Stimulated activated CD4-positive, alpha-beta T cell treated with anti-CD3 and anti-CD28 coated beads, Interleukin-4, amount 100 ng/mL, for 4 hours (primary cell): ENCODE measurements at regions not wholly inside any gene's neighbourhood (a gene's known extent, or its start where the extent isn't known, plus 50 kb on each side); places are given as distances from the start of the nearest gene placed in this dataset.

Experiments used
- DNase-seq, 2 experiments: peaks; one replicate each; pipeline ENCODE4 v3.0.0-alpha.2; 2020

GRCh38 chr7:25368599-25369201 is 140.4 kb upstream of the NPVF start:
- DNase-seq, result no peak

GRCh38 chr7:25369786-25370185 is 141.5 kb upstream of the NPVF start:
- DNase-seq, result no peak

- DNase-seq, result no peak
Observed at GRCh38 chr7:25371972-25372371, 143.7 kb upstream of the NPVF start.

DNA sequence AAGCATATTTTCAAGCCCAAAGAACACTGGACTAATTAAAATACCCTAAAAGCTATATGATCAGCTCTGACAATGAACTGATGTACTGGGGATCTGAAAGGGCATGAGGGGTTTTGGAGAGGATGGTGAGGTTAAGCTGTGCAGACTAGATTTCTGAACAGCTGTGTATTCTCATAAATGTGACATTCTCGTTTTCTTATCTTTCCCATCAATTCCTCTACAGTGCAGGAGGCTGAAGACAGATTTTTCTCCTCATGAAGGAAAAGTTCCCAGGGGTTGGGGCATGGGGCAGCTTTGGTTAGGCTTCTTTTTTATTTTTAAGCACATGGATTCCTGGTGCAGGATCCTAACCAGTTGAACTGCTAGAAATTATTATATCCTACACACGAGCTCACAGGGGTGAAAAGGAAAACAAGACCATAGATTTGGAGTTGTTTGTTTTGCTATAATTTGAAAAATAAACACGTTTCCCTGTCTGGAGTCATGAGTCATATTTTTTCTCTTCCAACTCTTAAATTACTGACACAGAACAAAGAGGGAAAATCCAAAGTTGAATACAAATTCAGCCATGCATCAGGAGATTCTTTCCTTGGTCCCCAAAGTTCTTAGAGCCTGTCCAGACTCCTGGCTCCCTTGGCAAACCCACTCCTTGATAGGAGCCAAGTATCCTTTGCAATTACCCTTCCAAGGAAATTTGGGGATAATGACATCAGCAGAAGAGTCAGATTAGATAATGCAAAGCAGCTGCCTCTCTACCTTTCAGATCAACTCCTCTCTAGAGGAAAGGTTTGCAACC is 147.7 kb upstream of the NPVF start:
- DNase-seq, result no peak

DNA sequence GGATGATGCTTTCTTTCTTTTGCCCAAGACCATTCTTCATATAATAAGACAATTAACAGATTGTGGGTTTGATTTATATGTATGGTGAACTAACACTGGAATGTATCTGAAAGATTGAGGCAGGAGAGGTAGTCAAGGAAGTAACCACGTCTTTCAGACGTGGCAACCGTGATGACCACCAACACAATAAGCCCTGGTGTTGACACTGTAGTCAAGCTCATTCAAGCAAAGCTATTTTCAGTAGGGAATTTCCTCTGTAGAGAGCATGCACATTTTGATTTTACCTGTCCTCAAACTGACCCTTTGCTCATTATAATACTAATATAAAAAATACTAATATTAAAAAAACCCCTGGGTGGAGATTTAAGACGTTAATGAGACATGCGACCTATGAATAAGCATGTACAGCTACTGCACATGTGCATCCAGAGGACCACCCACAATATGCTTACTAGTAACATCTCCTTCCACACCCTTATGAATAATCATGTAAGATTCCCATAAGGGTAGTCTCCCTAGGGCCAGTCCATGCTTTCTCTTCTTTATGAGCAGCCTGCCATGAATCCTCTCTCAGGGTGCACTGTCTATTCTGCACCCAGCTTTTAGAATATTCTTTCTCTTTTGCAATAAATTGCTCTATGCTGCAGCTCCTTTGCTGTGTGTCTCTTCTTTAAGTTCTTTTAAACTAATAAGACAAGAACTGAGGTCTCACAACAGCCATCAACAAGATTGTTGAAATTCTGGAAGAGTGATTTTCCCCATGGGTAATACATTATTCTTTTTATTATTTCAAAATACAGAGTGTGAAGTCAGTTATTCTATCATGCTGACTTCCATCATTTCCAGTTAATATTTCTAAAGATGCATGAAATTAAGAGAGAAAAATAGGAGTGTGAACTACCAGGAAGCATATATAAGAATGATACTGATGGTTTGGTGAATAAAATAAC is 151.3 kb upstream of the NPVF start:
- no peak for DNase-seq

- DNase-seq, result no peak
Observed at GRCh38 chr7:25381818-25382589, 153.7 kb upstream of the NPVF start.

DNA sequence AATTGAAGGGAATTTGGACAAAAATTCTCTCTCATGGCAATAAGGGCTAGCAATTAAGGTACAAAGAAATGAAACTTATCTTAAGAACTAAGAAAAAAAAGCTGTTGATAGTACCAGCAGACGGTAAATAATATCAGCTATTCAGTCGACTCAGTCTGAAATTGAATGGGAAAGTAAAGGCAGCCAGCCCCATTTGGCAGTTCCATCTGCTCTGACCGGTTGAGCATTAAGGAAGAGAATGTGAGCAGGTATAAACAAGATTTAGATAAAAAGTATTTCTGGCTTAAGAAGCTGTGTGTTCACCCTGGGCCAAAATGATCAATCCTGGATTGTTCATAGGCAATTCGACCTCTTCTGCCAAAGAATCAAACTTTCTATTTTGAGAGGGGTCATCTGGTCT is 154.6 kb upstream of the NPVF start:
- no peak for DNase-seq

DNA sequence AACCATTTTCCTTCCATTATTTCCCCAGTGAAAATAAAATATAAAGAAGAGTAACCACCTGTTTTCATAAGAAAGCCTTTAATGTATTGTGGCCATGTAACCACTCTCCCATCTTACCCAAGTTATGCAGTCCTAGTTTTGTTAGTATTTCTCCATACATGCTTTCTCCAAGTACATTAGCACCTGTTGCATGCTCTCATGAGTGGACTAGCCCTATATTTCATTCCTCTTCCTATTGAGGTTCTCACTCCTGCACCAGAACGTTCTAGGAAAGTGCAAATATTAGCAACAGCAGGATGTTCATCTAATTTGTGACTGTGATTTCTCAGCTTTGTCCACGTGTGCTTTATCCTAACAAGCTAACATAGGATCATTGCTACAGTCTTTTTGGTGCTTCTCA is 155.1 kb upstream of the NPVF start:
- DNase-seq, result no peak

GRCh38 chr7:25384788-25385505 is 156.7 kb upstream of the NPVF start:
- DNase-seq, result no peak

- DNase-seq, result no peak
Observed at GRCh38 chr7:25385506-25386136, 157.3 kb upstream of the NPVF start.

- DNase-seq, result no peak
Observed at GRCh38 chr7:25386311-25386744, 158.0 kb upstream of the NPVF start.

- DNase-seq, result no peak
Observed at GRCh38 chr7:25388681-25389080, 160.4 kb upstream of the NPVF start.

DNA sequence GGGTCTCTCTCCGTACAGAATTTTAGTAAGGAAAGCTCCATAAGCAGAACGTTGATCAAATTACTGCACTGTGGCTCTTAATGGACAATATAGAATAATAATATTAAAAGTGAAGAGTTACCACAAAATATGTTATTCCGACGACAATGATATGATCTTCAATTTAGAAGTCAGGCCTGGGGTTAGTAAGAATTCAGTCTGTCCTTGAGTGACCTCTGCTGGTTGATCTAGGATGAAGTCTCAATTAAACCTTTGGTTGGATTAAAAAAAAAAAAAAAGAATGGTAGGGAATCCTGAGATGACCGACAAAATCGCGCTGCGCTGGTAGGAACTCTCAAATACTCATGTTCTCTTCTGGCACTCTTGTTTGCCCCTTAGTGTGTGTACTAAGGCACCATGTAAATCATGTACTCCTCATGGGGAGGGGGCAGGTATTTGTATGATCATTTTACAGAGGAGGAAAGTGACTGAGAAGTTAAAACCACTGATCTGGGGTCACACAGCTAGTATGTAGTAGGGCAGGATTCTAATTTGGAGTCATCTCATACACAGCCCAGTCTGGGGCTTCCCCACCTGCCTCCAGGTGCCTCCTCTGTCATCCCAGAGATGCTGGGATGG is 161.3 kb upstream of the NPVF start:
- DNase-seq, result no peak

GRCh38 chr7:25391295-25391861 is 163.1 kb upstream of the NPVF start:
- DNase-seq, result no peak

DNA sequence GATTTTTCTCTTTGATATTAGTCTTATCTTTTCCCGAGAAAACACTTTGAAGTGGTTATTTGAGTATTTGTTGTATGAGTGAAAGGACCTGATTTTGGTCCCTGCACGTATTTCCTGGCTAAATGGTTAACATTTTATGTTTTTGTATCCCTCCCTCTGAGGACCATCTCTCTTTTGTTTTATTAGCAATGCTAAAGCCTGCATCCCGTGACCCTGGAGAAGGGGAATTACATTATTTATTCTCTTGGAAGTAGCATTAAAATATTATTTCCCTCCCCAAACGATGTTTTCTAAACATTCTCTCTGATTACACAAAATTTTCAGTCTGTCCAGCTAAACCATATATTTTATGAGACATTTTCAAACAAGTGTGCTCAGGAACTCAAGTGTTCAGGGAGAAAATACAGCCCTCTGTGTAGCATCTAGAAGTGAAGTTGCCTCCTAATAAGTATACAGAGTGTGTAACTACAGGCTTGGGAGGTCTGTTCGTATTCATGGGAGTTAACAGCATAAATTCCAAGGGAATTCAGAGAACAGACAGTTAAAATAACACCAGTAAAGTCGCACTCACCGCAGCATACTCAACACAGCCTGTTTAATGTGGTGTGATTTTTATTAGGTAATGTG is 163.8 kb upstream of the NPVF start:
- no peak for DNase-seq

DNA sequence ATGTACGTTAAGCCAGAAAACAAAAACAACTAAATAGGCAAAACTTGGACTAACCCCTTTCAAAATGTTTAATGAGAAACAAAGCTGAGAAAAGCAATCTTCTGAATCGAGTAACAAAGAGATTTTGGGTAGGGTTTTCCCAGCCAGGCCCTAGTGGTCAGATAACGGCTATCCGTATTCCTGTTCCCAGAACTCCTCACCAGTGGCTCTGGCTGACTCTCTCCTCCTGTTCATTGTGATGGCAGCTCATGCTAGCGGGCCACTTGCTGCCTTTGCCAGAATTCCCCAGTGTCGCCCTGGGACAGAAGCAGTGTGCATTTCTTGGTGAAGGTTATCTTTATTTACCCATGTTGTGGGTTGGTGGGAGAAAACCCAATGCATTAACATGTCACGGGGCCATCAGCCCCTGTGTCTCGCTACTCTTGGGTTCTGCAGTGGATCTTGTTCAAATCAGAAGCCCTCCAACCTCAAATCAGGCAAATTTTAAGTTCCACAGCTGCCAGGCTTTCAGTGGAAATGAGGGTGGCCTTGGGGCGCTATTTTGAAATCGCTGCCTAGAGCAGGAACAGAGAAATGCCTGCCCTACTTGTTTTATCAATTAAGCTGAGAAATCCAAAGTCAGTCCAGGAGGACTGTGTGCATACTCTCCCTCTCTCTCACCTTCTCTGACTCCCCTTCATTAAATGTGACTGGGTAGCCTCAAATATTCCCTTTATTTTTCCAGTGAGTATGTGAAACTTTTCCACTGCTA is 164.5 kb upstream of the NPVF start:
- no peak for DNase-seq

- no peak for DNase-seq
Observed at GRCh38 chr7:25395976-25396375, 167.7 kb upstream of the NPVF start.

DNA sequence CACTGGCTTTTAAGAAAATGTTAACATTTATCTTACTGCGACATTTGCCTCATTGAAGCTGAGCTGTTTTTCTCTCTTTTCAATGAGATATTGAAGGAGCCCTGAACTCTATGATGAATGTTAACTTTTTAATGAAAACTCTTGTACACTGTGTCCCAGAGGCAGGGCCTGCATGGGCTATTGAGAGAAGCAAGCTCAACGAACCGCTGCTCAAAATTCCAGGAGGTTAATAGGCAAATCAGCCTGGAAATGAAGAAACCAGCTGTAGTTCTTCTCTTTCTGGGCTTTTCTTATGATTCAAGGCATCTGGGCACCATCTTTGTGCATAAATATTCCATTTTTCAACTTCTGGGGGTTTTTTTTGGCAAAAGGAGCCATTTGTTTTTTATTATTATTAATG is 168.4 kb upstream of the NPVF start:
- DNase-seq, result no peak

GRCh38 chr7:25398418-25398817 is 170.1 kb upstream of the NPVF start:
- no peak for DNase-seq
